Stimulated activated memory B cell treated with anti-CD40 and anti-IgM and Interleukin-4, amounts not matched to agents 10 μg/mL and 1 μg/mL and 100 μg/mL, for 72 hours (primary cell): ENCODE measurements at regions not wholly inside any gene's neighbourhood (a gene's known extent, or its start where the extent isn't known, plus 50 kb on each side); places are given as distances from the start of the nearest gene placed in this dataset.
"Not testable (repeated sequence)": the region's sequence is repeated elsewhere in the genome, so short reads cannot be mapped to it uniquely, and the experiment has no call there.

Experiments used
- ATAC-seq: fragments of 150-1000 bp; cut with Tn5 transposase; 2 replicates; pipeline ENCODE4 v1.10.0; 2021
- H3K27ac Mint-ChIP-seq: one replicate; pipeline ENCODE4 v1.8.0; 2022; ENCODE audit warnings: mild to moderate bottlenecking, mixed read lengths
- H3K27me3 Mint-ChIP-seq: one replicate; pipeline ENCODE4 v1.8.0; 2022; ENCODE audit warnings: mixed read lengths
- H3K36me3 Mint-ChIP-seq: one replicate; pipeline ENCODE4 v1.8.0; 2022; ENCODE audit warnings: mixed read lengths
- H3K4me1 Mint-ChIP-seq: one replicate; pipeline ENCODE4 v1.8.0; 2022; ENCODE audit warnings: mixed read lengths
- H3K4me3 Mint-ChIP-seq: one replicate; pipeline ENCODE4 v1.8.0; 2022; ENCODE audit warnings: mild to moderate bottlenecking, moderate library complexity, mixed read lengths
- H3K9me3 Mint-ChIP-seq: one replicate; pipeline ENCODE4 v1.8.0; 2022; ENCODE audit warnings: mixed read lengths

- no peak overlapping the region for H3K4me3 Mint-ChIP-seq
- no peaks in the 10 kb centered on the region for H3K4me1 Mint-ChIP-seq
- H3K9me3 Mint-ChIP-seq, result no peaks in the 10 kb centered on the region
- ATAC-seq, result no peak
- H3K27ac Mint-ChIP-seq, result no peak overlapping the region
- no peaks in the 10 kb centered on the region for H3K36me3 Mint-ChIP-seq
- no peaks in the 10 kb centered on the region for H3K27me3 Mint-ChIP-seq
Measured at GRCh38 chr2:194567661-194568017, 1089.4 kb upstream of the SLC39A10 start.

- H3K27me3 Mint-ChIP-seq, result no peaks in the 10 kb centered on the region
- no peak overlapping the region for H3K4me3 Mint-ChIP-seq
- H3K9me3 Mint-ChIP-seq, result no peaks in the 10 kb centered on the region
- ATAC-seq, result no peak
- no peak overlapping the region for H3K27ac Mint-ChIP-seq
- no peaks in the 10 kb centered on the region for H3K4me1 Mint-ChIP-seq
- no peaks in the 10 kb centered on the region for H3K36me3 Mint-ChIP-seq
Measured at GRCh38 chr2:194566907-194567660, 1089.9 kb upstream of the SLC39A10 start.

GRCh38 chr2:194564422-194564821, 1092.6 kb upstream of the SLC39A10 start:
- no peaks in the 10 kb centered on the region for H3K27me3 Mint-ChIP-seq
- H3K4me1 Mint-ChIP-seq, result no peaks in the 10 kb centered on the region
- ATAC-seq, result no peak
- no peak overlapping the region for H3K4me3 Mint-ChIP-seq
- H3K36me3 Mint-ChIP-seq, result no peaks in the 10 kb centered on the region
- H3K9me3 Mint-ChIP-seq, result no peaks in the 10 kb centered on the region
- H3K27ac Mint-ChIP-seq, result no peak overlapping the region

- Mint-ChIP-seq H3K4me1 (no peaks in the 10 kb centered on the region), H3K27ac (no peak overlapping the region), H3K36me3 (no peaks in the 10 kb centered on the region), H3K27me3 (no peaks in the 10 kb centered on the region), H3K9me3 (no peaks in the 10 kb centered on the region), H3K4me3 (no peak overlapping the region)
- ATAC-seq, result no peak
Measured at GRCh38 chr2:194562329-194562728, 1094.7 kb upstream of the SLC39A10 start.

- H3K36me3 Mint-ChIP-seq, result no peaks in the 10 kb centered on the region
- H3K4me1 Mint-ChIP-seq, result no peaks in the 10 kb centered on the region
- H3K4me3 Mint-ChIP-seq, result no peak overlapping the region
- no peaks in the 10 kb centered on the region for H3K9me3 Mint-ChIP-seq
- no peak overlapping the region for H3K27ac Mint-ChIP-seq
- ATAC-seq, result no peak
- H3K27me3 Mint-ChIP-seq, result no peaks in the 10 kb centered on the region
Measured at GRCh38 chr2:194559964-194560363, 1097.1 kb upstream of the SLC39A10 start.

- no peaks in the 10 kb centered on the region for H3K27me3 Mint-ChIP-seq
- no peaks in the 10 kb centered on the region for H3K36me3 Mint-ChIP-seq
- no peaks in the 10 kb centered on the region for H3K9me3 Mint-ChIP-seq
- ATAC-seq, result no peak
- no peaks in the 10 kb centered on the region for H3K4me1 Mint-ChIP-seq
- H3K4me3 Mint-ChIP-seq, result no peak overlapping the region
- H3K27ac Mint-ChIP-seq, result no peak overlapping the region
Measured at GRCh38 chr2:194559523-194559922, 1097.5 kb upstream of the SLC39A10 start.

GRCh38 chr2:194557993-194558392, 1099.0 kb upstream of the SLC39A10 start:
- Mint-ChIP-seq H3K27ac (no peak overlapping the region), H3K27me3 (no peaks in the 10 kb centered on the region), H3K36me3 (no peaks in the 10 kb centered on the region), H3K9me3 (no peaks in the 10 kb centered on the region), H3K4me1 (no peaks in the 10 kb centered on the region), H3K4me3 (no peak overlapping the region)
- no peak for ATAC-seq

- Mint-ChIP-seq H3K36me3 (no peaks in the 10 kb centered on the region), H3K9me3 (no peaks in the 10 kb centered on the region), H3K27ac (no peak overlapping the region), H3K4me1 (no peaks in the 10 kb centered on the region), H3K4me3 (no peak overlapping the region), H3K27me3 (no peaks in the 10 kb centered on the region)
- ATAC-seq, result no peak
Measured at GRCh38 chr2:194556629-194557028, 1100.4 kb upstream of the SLC39A10 start.

GRCh38 chr2:194553980-194554379, 1103.0 kb upstream of the SLC39A10 start:
- ATAC-seq, result no peak
- Mint-ChIP-seq H3K4me1 (no peaks in the 10 kb centered on the region), H3K9me3 (no peaks in the 10 kb centered on the region), H3K27me3 (no peaks in the 10 kb centered on the region), H3K36me3 (no peaks in the 10 kb centered on the region), H3K27ac (no peak overlapping the region), H3K4me3 (no peak overlapping the region)

- Mint-ChIP-seq H3K4me1 (no peaks in the 10 kb centered on the region), H3K27ac (no peak overlapping the region), H3K4me3 (no peak overlapping the region), H3K36me3 (no peaks in the 10 kb centered on the region), H3K27me3 (no peaks in the 10 kb centered on the region), H3K9me3 (no peaks in the 10 kb centered on the region)
- ATAC-seq, result no peak
Measured at GRCh38 chr2:194550702-194551101, 1106.3 kb upstream of the SLC39A10 start.

- Mint-ChIP-seq H3K27me3 (no peaks in the 10 kb centered on the region), H3K27ac (no peak overlapping the region), H3K4me1 (no peaks in the 10 kb centered on the region), H3K36me3 (no peaks in the 10 kb centered on the region), H3K4me3 (no peak overlapping the region), H3K9me3 (no peaks in the 10 kb centered on the region)
- no peak for ATAC-seq
Measured at GRCh38 chr2:194549387-194549786, 1107.6 kb upstream of the SLC39A10 start.

- no peak for ATAC-seq
- Mint-ChIP-seq H3K4me1 (no peaks in the 10 kb centered on the region), H3K36me3 (no peaks in the 10 kb centered on the region), H3K4me3 (no peak overlapping the region), H3K9me3 (peaks cover 6% of the 10 kb centered on the region), H3K27me3 (no peaks in the 10 kb centered on the region), H3K27ac (no peak overlapping the region)
Measured at GRCh38 chr2:194545978-194546377, 1111.0 kb upstream of the SLC39A10 start.

- no peaks in the 10 kb centered on the region for H3K36me3 Mint-ChIP-seq
Measured at GRCh38 chr2:194539425-194539824, 1117.6 kb upstream of the SLC39A10 start.

GRCh38 chr2:194526121-194526520, 1130.9 kb upstream of the SLC39A10 start:
- H3K4me3 Mint-ChIP-seq, result no peak overlapping the region
- no peak overlapping the region for H3K27ac Mint-ChIP-seq
- no peaks in the 10 kb centered on the region for H3K36me3 Mint-ChIP-seq
- peaks cover 4% of the 10 kb centered on the region for H3K9me3 Mint-ChIP-seq
- ATAC-seq, result no peak
- no peaks in the 10 kb centered on the region for H3K27me3 Mint-ChIP-seq
- no peaks in the 10 kb centered on the region for H3K4me1 Mint-ChIP-seq

More at GRCh38 chr2:194539425-194539824, 1117.6 kb upstream of the SLC39A10 start:
- ATAC-seq, result no peak
- no peaks in the 10 kb centered on the region for H3K4me1 Mint-ChIP-seq
- no peak overlapping the region for H3K4me3 Mint-ChIP-seq
- no peak overlapping the region for H3K27ac Mint-ChIP-seq
- no peaks in the 10 kb centered on the region for H3K27me3 Mint-ChIP-seq
- H3K9me3 Mint-ChIP-seq, result peaks cover 10% of the 10 kb centered on the region

GRCh38 chr2:194514281-194514680, 1142.7 kb upstream of the SLC39A10 start:
- H3K36me3 Mint-ChIP-seq, result no peaks in the 10 kb centered on the region
- H3K4me1 Mint-ChIP-seq, result no peaks in the 10 kb centered on the region
- no peak overlapping the region for H3K4me3 Mint-ChIP-seq
- no peak for ATAC-seq
- peaks cover 6% of the 10 kb centered on the region for H3K9me3 Mint-ChIP-seq
- no peaks in the 10 kb centered on the region for H3K27me3 Mint-ChIP-seq
- no peak overlapping the region for H3K27ac Mint-ChIP-seq

GRCh38 chr2:194511070-194511469, 1146.0 kb upstream of the SLC39A10 start:
- H3K4me1 Mint-ChIP-seq, H3K27me3 Mint-ChIP-seq, H3K4me3 Mint-ChIP-seq, ATAC-seq, H3K36me3 Mint-ChIP-seq, H3K9me3 Mint-ChIP-seq, H3K27ac Mint-ChIP-seq: not testable (repeated sequence)

- ATAC-seq, H3K9me3 Mint-ChIP-seq, H3K36me3 Mint-ChIP-seq, H3K4me3 Mint-ChIP-seq, H3K4me1 Mint-ChIP-seq, H3K27me3 Mint-ChIP-seq, H3K27ac Mint-ChIP-seq: not testable (repeated sequence)
Measured at GRCh38 chr2:194504876-194505275, 1152.2 kb upstream of the SLC39A10 start.
